NB4 (cell line): ENCODE measurements at regions not wholly inside any gene's neighbourhood (a gene's known extent, or its start where the extent isn't known, plus 50 kb on each side); places are given as distances from the start of the nearest gene placed in this dataset.

ENCODE experiments used
- POLR2A ChIP-seq: IDR thresholded peaks from 2 replicates; pipeline ENCODE4 v1.6.1; 2011; ENCODE audit warnings: mild to moderate bottlenecking; ENCODE audit not compliant: insufficient read length; ENCODE audit errors: extremely low read depth
- TF ChIP-seq, protein P1 (sequence below): IDR thresholded peaks from one replicate; pipeline ENCODE4 v1.5.1; 2012; ENCODE audit warnings: low read depth, low read length
- TF ChIP-seq, protein P2 (sequence below): IDR thresholded peaks from 2 replicates; pipeline ENCODE4 v1.6.1; 2011; ENCODE audit warnings: low read depth, low read length

DNA sequence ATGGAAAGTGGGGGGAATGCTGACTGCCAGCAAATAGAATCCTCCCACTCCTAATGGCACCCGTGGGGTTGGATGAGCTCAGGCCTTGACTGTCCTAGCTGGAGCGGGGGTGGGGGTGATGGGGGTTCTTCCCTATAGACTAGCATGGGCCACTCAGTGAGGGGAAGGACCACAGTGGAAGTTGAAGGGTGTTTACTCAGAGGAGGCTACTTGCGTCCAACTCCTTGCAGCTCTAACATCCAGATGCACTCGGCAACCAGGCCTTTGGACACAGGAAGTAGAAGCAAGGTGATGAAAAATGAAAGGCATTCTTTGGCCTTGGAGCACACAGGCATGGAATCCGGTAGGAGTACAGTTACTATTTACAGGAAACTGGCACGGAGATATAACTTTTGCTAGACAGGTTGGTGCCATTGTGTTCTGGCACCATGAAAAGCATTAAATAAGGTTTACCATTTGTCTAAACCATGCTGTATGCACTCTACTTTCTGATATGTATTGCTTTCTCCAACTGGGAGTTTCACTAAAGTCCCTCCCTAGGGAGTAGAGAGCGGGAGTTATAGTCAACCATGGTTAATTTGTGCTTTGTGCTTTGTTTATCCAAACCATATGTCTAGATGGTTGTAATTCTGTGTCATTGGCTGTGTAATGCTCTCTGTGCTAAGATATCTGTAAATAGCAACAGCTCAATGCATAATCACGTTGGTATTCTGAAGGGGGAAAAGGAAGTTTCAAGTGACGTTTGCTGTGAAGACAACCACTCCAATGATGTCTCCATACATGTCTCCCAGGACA is 125.3 kb downstream of the TSHZ3 start:
- TF ChIP-seq, protein P1, sequence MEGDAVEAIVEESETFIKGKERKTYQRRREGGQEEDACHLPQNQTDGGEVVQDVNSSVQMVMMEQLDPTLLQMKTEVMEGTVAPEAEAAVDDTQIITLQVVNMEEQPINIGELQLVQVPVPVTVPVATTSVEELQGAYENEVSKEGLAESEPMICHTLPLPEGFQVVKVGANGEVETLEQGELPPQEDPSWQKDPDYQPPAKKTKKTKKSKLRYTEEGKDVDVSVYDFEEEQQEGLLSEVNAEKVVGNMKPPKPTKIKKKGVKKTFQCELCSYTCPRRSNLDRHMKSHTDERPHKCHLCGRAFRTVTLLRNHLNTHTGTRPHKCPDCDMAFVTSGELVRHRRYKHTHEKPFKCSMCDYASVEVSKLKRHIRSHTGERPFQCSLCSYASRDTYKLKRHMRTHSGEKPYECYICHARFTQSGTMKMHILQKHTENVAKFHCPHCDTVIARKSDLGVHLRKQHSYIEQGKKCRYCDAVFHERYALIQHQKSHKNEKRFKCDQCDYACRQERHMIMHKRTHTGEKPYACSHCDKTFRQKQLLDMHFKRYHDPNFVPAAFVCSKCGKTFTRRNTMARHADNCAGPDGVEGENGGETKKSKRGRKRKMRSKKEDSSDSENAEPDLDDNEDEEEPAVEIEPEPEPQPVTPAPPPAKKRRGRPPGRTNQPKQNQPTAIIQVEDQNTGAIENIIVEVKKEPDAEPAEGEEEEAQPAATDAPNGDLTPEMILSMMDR: no peak
- TF ChIP-seq POLR2A: no peak
- TF ChIP-seq, protein P2, sequence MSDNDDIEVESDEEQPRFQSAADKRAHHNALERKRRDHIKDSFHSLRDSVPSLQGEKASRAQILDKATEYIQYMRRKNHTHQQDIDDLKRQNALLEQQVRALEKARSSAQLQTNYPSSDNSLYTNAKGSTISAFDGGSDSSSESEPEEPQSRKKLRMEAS: no peak
